ENCODE measurements at regions not wholly inside any gene's neighbourhood (a gene's known extent, or its start where the extent isn't known, plus 50 kb on each side); places are given as distances from the start of the nearest gene placed in this dataset.

DNA sequence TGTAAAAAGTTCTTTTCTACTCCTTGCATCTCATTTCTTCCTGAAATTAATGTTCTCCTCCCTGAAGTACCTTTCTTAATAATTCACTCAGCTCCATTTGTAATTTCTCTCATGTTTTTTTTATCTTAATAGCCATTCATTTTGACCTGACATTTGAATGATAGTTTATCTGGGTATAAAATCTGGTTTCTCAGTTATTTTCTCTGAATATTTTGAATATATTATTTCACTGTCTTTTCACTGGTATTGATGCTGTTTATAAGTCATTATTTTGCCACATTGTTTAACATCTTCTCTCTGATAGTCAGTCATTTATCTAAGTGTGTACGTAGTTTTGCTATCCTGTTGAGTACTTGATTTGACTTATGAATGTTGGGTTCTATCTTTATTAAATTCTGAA, 68.8 kb upstream of the ARHGAP18 start:
- no peaks in the 10 kb centered on the region for H3K36me3 ChIP-seq
- no peak overlapping the region for H3K27ac ChIP-seq
- no peaks in the 10 kb centered on the region for H3K27me3 ChIP-seq
- H3K4me1 ChIP-seq: no peaks in the 10 kb centered on the region
- DNase-seq (no peak), ATAC-seq (no peak)
- TF ChIP-seq CTCF (IDR thresholded peaks at IDR 0.05 in 4 of 5, conservative IDR thresholded peaks at IDR 0.05 in 1 of 5): no peak
- intact Hi-C loops (cut with DNase I; ENCODE audit: low total_unique reads) (no loop called here), in situ Hi-C loops (cut with MboI; ENCODE audit: low sequenced_read_pairs in 4 of 4) (loop anchor here in 1 of 4 donors (10.0 kb wide), 1 partner anchor 246 kb away; no protein-coding TSS in a partner anchor)
- no peaks in the 10 kb centered on the region for H3K9me3 ChIP-seq
- H3K4me3 ChIP-seq: no peak overlapping the region

DNA sequence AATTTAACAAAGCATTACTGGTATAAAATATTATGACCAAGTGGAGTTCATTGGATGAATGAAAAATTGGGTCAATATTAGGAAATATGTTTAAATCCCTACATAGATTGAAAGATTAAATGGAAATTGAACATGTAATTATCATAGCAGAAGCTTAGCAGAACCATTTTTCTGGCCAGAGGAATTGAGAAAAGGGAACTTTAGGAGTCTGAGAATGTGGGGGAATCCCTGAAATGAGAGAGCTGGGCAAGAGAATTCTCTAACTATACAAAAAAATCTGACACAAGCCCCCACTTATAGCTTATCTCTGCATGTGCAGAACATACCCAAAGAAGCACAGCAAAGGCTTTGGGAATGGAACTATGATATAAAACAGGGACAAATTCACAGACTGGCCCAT, 67.4 kb upstream of the ARHGAP18 start:
- DNase-seq: no peak
- H3K27ac ChIP-seq: no peak overlapping the region
- intact Hi-C loops (cut with DNase I; ENCODE audit: low total_unique reads) (no loop called here), in situ Hi-C loops (cut with MboI; ENCODE audit: low sequenced_read_pairs in 4 of 4) (loop anchor here in 1 of 4 donors (10.0 kb wide), 1 partner anchor 247 kb away; no protein-coding TSS in a partner anchor)
- no peaks in the 10 kb centered on the region for H3K9me3 ChIP-seq
- TF ChIP-seq CTCF (IDR thresholded peaks at IDR 0.05 in 4 of 5, conservative IDR thresholded peaks at IDR 0.05 in 1 of 5) (no peak), POLR2A (IDR thresholded peaks at IDR 0.05) (no peak)
- no peaks in the 10 kb centered on the region for H3K36me3 ChIP-seq
- H3K4me3 ChIP-seq: no peak overlapping the region
- no peaks in the 10 kb centered on the region for H3K4me1 ChIP-seq
- no peaks in the 10 kb centered on the region for H3K27me3 ChIP-seq
- no peak for ATAC-seq

DNA sequence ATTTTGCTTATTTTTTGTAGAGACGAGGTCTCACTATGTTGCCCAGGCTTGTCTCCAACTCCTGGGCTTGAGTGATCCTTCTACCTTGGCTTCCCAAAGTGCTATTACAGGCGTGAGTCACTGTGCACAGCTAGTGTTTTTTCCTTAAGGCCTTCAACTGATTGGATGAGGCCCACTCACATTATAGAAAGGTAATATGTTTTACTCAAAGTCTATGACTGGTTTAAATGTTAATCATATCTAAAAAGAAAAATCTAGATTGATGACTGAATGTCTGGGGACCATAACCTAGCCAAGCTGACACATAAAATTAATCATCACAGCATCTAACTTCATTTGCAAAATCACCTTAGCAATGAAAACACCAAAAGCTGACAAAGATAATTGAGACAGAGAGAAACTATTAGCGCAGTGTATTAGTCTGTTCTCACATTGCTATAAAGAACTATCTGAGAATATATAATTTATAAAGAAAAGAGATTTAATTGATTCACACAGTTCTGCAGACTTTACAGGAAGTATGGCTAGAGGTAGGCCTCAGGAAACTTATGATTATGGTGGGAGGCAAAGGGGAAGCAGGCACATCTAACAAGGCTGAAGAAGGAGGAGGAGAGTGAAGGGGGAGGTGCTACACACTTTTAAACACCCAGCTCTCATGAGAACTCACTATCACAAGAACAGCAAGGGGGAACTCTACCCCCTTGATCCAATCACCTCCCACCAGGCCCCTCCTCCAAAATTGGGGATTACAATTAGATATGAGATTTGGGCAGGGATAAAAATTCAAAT, 66.8 kb upstream of the ARHGAP18 start:
- ATAC-seq (no peak), DNase-seq (no peak)
- H3K4me1 ChIP-seq: no peaks in the 10 kb centered on the region
- H3K9me3 ChIP-seq: no peaks in the 10 kb centered on the region
- no peak overlapping the region for H3K4me3 ChIP-seq
- no peaks in the 10 kb centered on the region for H3K27me3 ChIP-seq
- H3K36me3 ChIP-seq: no peaks in the 10 kb centered on the region
- TF ChIP-seq POLR2A (IDR thresholded peaks at IDR 0.05) (no peak), CTCF (IDR thresholded peaks at IDR 0.05 in 4 of 5, conservative IDR thresholded peaks at IDR 0.05 in 1 of 5) (no peak)
- no peak overlapping the region for H3K27ac ChIP-seq
- intact Hi-C loops (cut with DNase I; ENCODE audit: low total_unique reads): no loop called here
- in situ Hi-C loops (cut with MboI; ENCODE audit: low sequenced_read_pairs in 4 of 4): loop anchor here in 1 of 4 donors (10.0 kb wide), 1 partner anchor 248 kb away; no protein-coding TSS in a partner anchor

DNA sequence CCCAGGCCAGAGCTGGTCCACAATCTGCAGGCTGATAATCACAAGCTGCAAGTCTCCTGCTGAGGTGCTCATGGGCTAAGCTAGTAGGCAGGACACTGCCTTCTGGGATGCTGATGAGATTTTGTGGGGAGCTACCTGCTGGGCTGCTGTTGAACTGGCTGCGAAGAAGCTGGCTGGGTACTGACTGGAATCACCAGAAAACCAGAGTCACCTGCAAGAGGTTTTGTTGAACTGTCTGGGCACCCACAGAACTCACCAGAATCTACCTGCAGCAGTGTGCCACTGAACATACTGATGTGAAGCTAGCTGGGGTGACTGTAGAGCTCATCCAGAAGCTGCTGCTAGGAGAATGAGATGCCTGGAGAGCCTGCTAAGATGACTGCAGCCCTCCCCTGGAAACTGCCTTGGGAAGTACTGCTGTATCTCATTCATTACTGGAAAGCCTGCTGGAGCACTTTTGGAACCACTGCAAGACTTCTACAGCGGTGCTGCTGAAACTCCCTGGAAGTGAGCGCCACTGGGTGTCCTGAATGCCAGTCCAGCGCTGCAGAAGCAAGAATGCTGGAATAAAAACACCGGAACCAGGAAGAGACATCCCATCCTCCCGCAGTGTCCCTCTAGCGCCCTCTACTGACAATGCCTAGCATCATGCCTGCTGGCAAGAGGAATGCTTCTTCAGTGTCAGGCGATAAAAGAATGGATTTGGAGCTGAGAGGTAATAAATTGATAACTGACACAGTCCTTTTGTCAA, 64.9 kb upstream of the ARHGAP18 start:
- Histone ChIP-seq H3K4me3 (peak overlapping the region in 1 of 4 donors; percentile 47), H3K27ac (no peak overlapping the region), H3K4me1 (no peaks in the 10 kb centered on the region), H3K27me3 (peaks cover 0 to 4% (median 0%) of the 10 kb centered on the region in 3 donors), H3K36me3 (no peaks in the 10 kb centered on the region), H3K9me3 (no peaks in the 10 kb centered on the region)
- in situ Hi-C loops (cut with MboI; ENCODE audit: low sequenced_read_pairs in 4 of 4) (loop anchor here in 1 of 4 donors (10.0 kb wide), 1 partner anchor 250 kb away; no protein-coding TSS in a partner anchor), intact Hi-C loops (cut with DNase I; ENCODE audit: low total_unique reads) (no loop called here)
- peak; percentile 41 to 56 for DNase-seq
- TF ChIP-seq POLR2A (IDR thresholded peaks at IDR 0.05) (no peak), CTCF (IDR thresholded peaks at IDR 0.05 in 4 of 5, conservative IDR thresholded peaks at IDR 0.05 in 1 of 5) (peak; percentile 64 to 90 (median 71))
- ATAC-seq: peak in 1 of 2 donors; percentile 85
